NB4 (cell line): ENCODE measurements at regions not wholly inside any gene's neighbourhood (a gene's known extent, or its start where the extent isn't known, plus 50 kb on each side); places are given as distances from the start of the nearest gene placed in this dataset.

Source experiments
- CTCF ChIP-seq: IDR thresholded peaks from one replicate; pipeline ENCODE4 v1.5.1; 2012; ENCODE audit warnings: low read depth, low read length
- POLR2A ChIP-seq: IDR thresholded peaks from 2 replicates; pipeline ENCODE4 v1.6.1; 2011; ENCODE audit warnings: mild to moderate bottlenecking; ENCODE audit not compliant: insufficient read length; ENCODE audit errors: extremely low read depth

DNA sequence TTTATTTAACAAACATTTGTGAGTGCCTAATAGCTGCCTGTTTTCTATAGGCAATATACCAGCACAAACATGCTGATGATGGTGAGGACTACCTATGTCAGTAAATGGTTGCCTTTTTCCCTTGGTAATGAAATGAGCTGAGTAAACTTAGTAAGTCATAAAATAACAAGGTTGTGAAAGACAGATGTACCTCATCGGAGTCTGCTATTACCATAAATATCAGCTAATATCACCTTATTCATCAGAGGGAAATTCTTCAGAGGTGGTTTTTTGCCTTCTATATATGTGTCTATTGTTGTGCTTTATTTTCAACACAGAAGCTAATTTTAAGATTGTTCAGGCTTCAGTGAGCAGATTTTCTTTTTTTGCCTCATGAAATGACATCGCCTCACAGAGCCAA is 1040.5 kb downstream of the DTWD2 start:
- TF ChIP-seq CTCF (no peak), POLR2A (no peak)
